Tibial artery (tissue), 4 donors: ENCODE measurements at regions not wholly inside any gene's neighbourhood (a gene's known extent, or its start where the extent isn't known, plus 50 kb on each side); places are given as distances from the start of the nearest gene placed in this dataset.

Experiments used
- DNase-seq, 2 donors: peaks; one replicate each; pipeline ENCODE4 v3.0.0-alpha.2; 2019
- H3K27ac ChIP-seq, 2 donors: fragments of 200-600 bp; sonication (generic) in 1 of 2; 1 replicate in 1 of 2; 2 replicates in 1 of 2; pipeline ENCODE4 v1.5.1; 2018 to 2019; ENCODE audit warnings: mild to moderate bottlenecking in 1 of 2
- H3K27me3 ChIP-seq, 2 donors: fragments of 200-600 bp; sonication (generic) in 1 of 2; one replicate each; pipeline versions ENCODE4 v1.5.1 to v1.6.0; 2016 to 2019
- H3K36me3 ChIP-seq, 3 donors: fragments of 200-600 bp; sonication (generic) in 2 of 3; one replicate each; pipeline ENCODE4 v1.5.1; 2016 to 2019; ENCODE audit warnings: mild to moderate bottlenecking in 2 of 3
- H3K4me1 ChIP-seq, 4 donors: fragments of 200-600 bp; sonication (generic) in 2 of 4; 1 replicate in 3 of 4; 2 replicates in 1 of 4; pipeline ENCODE4 v1.5.1; 2016 to 2019
- H3K4me3 ChIP-seq, 2 donors: fragments of 200-600 bp; sonication (generic) in 1 of 2; 1 replicate in 1 of 2; 2 replicates in 1 of 2; pipeline ENCODE4 v1.5.1; 2018 to 2019; ENCODE audit warnings: mild to moderate bottlenecking in 2 of 2
- H3K9me3 ChIP-seq, 3 donors: fragments of 200-600 bp; sonication (generic) in 1 of 3; one replicate each; pipeline ENCODE4 v1.5.1; 2016 to 2019
- intact Hi-C: fragments of 100-400 bp; cut with DNase I; formaldehyde crosslinking; loops from one replicate; pipeline ENCODE4 v1.15.0; 2023; ENCODE audit warnings: low total_unique reads
- TF ChIP-seq, protein P1 (sequence below), 2 experiments: fragments of 200-600 bp in 1 of 2; fragments of 450-650 bp in 1 of 2; IDR thresholded peaks; one replicate each; pipeline ENCODE4 v1.5.1; 2017 to 2019; ENCODE audit warnings: antibody characterized with exemption in 2 of 2, mild to moderate bottlenecking in 1 of 2, moderate library complexity in 1 of 2

DNA sequence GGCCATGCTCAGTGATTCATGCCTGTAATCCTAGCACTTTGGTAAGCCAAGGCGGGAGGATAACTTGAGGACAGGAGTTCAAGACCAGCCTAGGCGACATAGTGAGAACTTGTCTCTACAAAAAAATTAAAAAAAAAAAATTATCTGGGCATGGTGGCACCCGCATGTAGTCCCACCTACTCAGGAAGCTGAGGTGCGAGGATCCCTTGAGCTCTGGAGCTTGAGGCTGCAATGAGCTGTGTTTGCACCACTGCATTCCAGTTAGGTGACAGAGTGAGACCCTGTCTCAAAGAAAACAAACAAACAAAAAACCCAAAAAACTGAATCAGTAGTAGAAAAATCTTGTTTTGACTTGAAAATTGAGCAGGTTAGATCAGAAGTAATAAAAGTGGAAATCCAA lies 67.1 kb upstream of the IPO9 start:
- H3K27me3 ChIP-seq: no peaks in the 10 kb centered on the region
- H3K27ac ChIP-seq: peak overlapping the region; percentile 54 to 56
- no peak overlapping the region for H3K4me3 ChIP-seq
- H3K9me3 ChIP-seq: no peaks in the 10 kb centered on the region
- no peak for DNase-seq
- TF ChIP-seq, protein P1, sequence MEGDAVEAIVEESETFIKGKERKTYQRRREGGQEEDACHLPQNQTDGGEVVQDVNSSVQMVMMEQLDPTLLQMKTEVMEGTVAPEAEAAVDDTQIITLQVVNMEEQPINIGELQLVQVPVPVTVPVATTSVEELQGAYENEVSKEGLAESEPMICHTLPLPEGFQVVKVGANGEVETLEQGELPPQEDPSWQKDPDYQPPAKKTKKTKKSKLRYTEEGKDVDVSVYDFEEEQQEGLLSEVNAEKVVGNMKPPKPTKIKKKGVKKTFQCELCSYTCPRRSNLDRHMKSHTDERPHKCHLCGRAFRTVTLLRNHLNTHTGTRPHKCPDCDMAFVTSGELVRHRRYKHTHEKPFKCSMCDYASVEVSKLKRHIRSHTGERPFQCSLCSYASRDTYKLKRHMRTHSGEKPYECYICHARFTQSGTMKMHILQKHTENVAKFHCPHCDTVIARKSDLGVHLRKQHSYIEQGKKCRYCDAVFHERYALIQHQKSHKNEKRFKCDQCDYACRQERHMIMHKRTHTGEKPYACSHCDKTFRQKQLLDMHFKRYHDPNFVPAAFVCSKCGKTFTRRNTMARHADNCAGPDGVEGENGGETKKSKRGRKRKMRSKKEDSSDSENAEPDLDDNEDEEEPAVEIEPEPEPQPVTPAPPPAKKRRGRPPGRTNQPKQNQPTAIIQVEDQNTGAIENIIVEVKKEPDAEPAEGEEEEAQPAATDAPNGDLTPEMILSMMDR (IDR thresholded peaks at IDR 0.05): no peak
- peaks cover 0 to 90% (median 38%) of the 10 kb centered on the region in 4 donors for H3K4me1 ChIP-seq
- intact Hi-C loops: no loop called here
- H3K36me3 ChIP-seq: no peaks in the 10 kb centered on the region

DNA sequence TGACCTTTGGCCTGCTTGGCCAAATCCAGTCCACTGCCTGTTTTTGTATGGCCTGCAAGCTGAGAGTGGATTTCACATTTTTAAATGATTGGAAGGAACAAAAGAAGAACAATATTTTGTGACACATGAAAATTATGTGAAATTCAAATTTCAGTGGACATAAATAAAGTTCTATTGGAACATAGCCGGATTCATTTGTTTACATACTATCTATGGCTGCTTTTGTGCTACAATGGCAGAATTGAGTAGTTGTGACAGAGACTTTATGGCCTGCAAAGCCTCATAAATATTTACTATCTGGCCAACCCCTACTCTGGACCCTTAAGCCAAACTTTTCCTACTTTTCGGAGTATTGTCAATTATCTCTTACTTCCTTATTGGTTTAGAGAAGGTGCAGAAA lies 66.6 kb upstream of the IPO9 start:
- no peak overlapping the region for H3K4me3 ChIP-seq
- peaks cover 0 to 89% (median 37%) of the 10 kb centered on the region in 4 donors for H3K4me1 ChIP-seq
- no peaks in the 10 kb centered on the region for H3K27me3 ChIP-seq
- intact Hi-C loops: no loop called here
- DNase-seq: no peak
- no peaks in the 10 kb centered on the region for H3K9me3 ChIP-seq
- H3K27ac ChIP-seq: peak overlapping the region; percentile 54 to 56
- no peaks in the 10 kb centered on the region for H3K36me3 ChIP-seq
- TF ChIP-seq, protein P1 (IDR thresholded peaks at IDR 0.05): no peak

DNA sequence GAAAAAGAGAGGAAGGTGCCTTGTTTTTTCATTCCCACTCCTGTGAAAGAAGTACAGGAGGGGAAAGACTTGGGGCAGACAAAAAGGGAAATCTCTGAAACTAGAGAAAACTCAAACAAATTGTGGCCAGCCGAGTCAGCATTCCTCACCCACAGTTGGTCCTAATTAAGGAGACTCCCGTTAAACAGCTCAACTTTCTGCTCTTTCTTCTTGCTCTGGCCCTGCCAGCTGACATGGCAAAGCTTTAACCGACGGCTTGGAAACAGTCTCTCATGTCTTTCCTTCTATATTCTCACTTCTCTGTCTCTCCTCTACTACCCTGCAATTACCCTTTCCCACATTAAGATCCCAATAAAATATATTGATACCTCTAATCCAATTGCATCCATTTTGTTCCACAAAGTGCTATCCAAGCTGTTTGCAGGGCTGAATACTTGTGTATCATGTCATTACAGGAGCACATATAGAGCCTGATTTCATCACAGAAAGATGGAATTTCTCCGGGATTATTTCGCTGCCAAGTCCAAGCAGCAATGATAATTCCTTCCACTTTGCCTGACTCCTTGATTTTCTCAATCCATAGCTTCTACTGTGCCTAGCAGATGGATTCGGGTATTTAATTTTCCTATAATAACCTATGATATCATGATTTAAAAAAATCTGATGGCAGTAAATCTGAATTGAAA lies 65.4 kb upstream of the IPO9 start:
- TF ChIP-seq, protein P1 (IDR thresholded peaks at IDR 0.05): no peak
- peaks cover 0 to 77% (median 33%) of the 10 kb centered on the region in 4 donors for H3K4me1 ChIP-seq
- H3K9me3 ChIP-seq: no peaks in the 10 kb centered on the region
- H3K36me3 ChIP-seq: no peaks in the 10 kb centered on the region
- no peak for DNase-seq
- no peak overlapping the region for H3K4me3 ChIP-seq
- H3K27me3 ChIP-seq: no peaks in the 10 kb centered on the region
- H3K27ac ChIP-seq: peak overlapping the region; percentile 54 to 56
- intact Hi-C loops: no loop called here

DNA sequence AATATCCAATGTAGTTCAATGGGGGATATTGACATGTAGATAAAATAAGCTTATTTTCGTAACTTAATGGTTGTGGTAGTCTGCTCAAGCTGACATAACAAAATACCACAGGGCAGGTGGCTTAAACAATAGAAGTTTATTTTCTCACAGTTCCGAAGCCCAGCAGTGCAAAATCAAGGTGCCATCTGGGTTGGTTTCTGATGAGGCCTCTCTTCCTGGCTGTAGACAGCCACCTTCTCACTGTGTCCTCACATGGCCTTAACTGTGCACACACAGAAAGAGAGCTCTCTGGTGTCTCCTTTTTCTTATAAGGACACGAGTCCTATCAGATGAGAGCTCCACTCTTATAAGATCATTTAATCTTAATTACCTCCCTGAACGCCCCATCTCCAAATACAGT lies 64.8 kb upstream of the IPO9 start:
- no peaks in the 10 kb centered on the region for H3K36me3 ChIP-seq
- no peaks in the 10 kb centered on the region for H3K9me3 ChIP-seq
- H3K4me1 ChIP-seq: peaks cover 0 to 78% (median 34%) of the 10 kb centered on the region in 4 donors
- H3K27me3 ChIP-seq: no peaks in the 10 kb centered on the region
- intact Hi-C loops: no loop called here
- TF ChIP-seq, protein P1 (IDR thresholded peaks at IDR 0.05): no peak
- H3K4me3 ChIP-seq: no peak overlapping the region
- H3K27ac ChIP-seq: peak overlapping the region; percentile 54 to 56
- DNase-seq: no peak

DNA sequence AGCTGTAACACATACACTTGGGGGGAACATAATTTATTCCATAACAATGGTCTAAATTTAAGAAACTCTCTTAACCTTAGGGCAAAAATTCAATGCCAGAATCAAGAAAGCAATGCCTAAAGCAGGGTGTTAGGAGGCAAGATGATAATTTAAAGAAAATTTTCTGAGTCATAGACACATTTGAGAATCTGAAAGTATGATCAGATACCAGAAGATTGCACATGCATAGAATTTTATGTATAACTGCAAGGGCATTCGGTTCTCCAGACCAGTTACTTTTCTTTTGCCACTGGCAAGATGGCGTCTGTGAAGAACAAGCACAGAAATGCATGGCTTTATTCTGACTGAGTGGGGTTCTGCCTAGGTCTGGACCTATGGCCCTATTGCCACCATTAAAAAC lies 64.4 kb upstream of the IPO9 start:
- Histone ChIP-seq H3K27me3 (no peaks in the 10 kb centered on the region), H3K4me1 (peaks cover 0 to 78% (median 36%) of the 10 kb centered on the region in 4 donors), H3K36me3 (no peaks in the 10 kb centered on the region), H3K4me3 (no peak overlapping the region), H3K9me3 (no peaks in the 10 kb centered on the region), H3K27ac (peak overlapping the region; percentile 54 to 56)
- no peak for DNase-seq
- TF ChIP-seq, protein P1 (IDR thresholded peaks at IDR 0.05): no peak
- intact Hi-C loops: no loop called here
